Esophagus (tissue), 2 donors: ENCODE measurements at regions not wholly inside any gene's neighbourhood (a gene's known extent, or its start where the extent isn't known, plus 50 kb on each side); places are given as distances from the start of the nearest gene placed in this dataset.

Experiments
- H3K27ac ChIP-seq, 2 donors: one replicate each; pipeline ENCODE4 v1.5.1; 2013; ENCODE audit warnings: low read depth in 2 of 2, mild to moderate bottlenecking in 2 of 2, inconsistent platforms in 1 of 2, low read length in 1 of 2, moderate library complexity in 1 of 2
- H3K27me3 ChIP-seq, 2 donors: one replicate each; pipeline ENCODE4 v1.6.1; 2013; ENCODE audit warnings: low read length in 2 of 2, control low read depth in 1 of 2, mild to moderate bottlenecking in 1 of 2; ENCODE audit not compliant: insufficient read depth in 2 of 2, control insufficient read depth in 1 of 2
- H3K36me3 ChIP-seq, 2 donors: one replicate each; pipeline ENCODE4 v1.6.1; 2013; ENCODE audit warnings: low read length in 1 of 2; ENCODE audit not compliant: control insufficient read depth in 2 of 2, insufficient read depth in 2 of 2
- H3K4me1 ChIP-seq, 2 donors: one replicate each; pipeline ENCODE4 v1.6.1; 2013; ENCODE audit warnings: low read length in 1 of 2; ENCODE audit not compliant: control insufficient read depth in 2 of 2, insufficient read depth in 2 of 2
- H3K4me3 ChIP-seq, 2 donors: one replicate each; pipeline ENCODE4 v1.5.1; 2013; ENCODE audit warnings: low read length in 2 of 2, mild to moderate bottlenecking in 2 of 2, low read depth in 1 of 2, moderate library complexity in 1 of 2
- H3K9me3 ChIP-seq, 2 donors: one replicate each; pipeline ENCODE4 v1.6.1; 2013; ENCODE audit warnings: mild to moderate bottlenecking in 2 of 2, low read depth in 1 of 2, low read length in 1 of 2, moderate library complexity in 1 of 2; ENCODE audit not compliant: control insufficient read depth in 2 of 2, insufficient read depth in 1 of 2
- WGBS, 2 donors: extraction: QIAGEN DNeasy Blood & Tissue Kit; methylation state at CpG; one replicate each; pipeline ENCODE4 v1.1.7; 2013; 5-methylcytosine and 5-hydroxymethylcytosine counted together
- donor health status: healthy with polysubstance abuse.
- donor health status: Bipolar disorder and iron deficiency.

DNA sequence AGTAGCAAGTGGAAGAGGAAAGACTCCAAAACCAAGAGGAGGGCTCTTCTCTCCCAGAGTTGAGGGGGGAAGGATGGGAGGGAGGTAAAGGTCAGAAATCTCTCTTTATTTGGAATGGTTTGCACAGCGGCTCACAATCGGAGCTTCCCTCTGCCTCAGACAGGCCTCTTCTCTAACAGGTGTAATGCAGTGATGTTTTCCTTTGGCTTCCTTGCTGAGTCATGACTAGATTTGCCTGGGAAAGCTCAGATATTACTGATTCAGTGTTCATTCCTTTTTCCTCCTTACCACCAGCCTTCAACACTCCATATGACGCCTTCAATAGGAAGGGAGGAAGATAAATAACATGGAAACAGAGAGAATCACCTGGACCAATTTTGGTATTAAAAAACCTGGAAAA, 136.6 kb downstream of the RNF152 start:
- no peaks in the 10 kb centered on the region for H3K4me1 ChIP-seq
- no peaks in the 10 kb centered on the region for H3K9me3 ChIP-seq
- no peak overlapping the region for H3K4me3 ChIP-seq
- WGBS, 2 donors, result 90% methylated on average over 3 of the region's 3 CpGs
- no peaks in the 10 kb centered on the region for H3K27me3 ChIP-seq
- no peak overlapping the region for H3K27ac ChIP-seq
- no peaks in the 10 kb centered on the region for H3K36me3 ChIP-seq

DNA sequence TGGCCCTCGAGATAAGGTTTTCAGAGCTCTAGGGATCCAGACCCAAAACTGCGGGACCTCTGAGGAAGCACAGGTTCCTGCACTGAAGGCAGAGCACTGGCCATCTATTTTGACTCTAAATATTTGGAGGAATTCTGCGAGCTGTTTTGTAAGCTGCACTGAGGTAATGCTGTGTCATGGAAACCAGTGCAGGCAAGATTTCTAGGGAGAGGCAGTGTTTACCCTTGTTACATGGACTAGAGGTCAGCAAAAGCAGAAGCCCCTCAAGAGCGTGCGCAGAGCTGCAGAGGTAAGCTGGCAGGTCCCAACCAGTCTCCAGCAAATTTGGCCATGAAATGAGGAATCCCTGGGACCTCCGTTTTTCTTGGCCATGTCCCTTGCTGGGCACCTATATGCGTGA, 137.3 kb downstream of the RNF152 start:
- Histone ChIP-seq H3K9me3 (no peaks in the 10 kb centered on the region), H3K36me3 (no peaks in the 10 kb centered on the region), H3K27me3 (no peaks in the 10 kb centered on the region), H3K4me1 (no peaks in the 10 kb centered on the region), H3K4me3 (no peak overlapping the region), H3K27ac (no peak overlapping the region)
- WGBS, 2 donors, result 68 to 82% methylated on average over 7 of the region's 7 CpGs

DNA sequence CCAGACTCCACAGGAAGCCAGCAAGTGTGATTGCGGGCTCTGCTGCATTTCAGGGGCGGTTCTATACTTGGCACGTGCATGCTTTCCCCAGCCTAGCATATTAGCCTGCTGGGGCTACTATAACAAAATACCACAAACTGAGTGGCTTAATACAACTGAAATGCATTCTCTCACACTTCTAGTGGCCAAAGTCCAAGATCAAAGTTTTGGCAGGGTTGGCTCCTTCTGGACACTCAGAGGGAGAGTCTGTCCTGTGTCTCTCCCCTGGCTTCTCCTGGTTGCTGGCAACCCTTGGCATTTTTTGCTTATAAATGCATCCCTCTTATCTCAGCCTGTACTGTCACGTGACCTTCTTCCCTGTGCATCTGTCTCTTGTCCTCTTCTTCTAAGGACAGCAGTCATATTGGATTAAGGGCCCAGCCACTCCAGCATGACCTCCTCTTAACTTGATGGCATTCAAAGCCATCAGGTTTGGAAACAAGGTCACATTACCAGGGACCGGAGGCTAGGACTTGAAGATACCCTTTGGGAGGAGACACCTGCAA, 138.7 kb downstream of the RNF152 start:
- no peaks in the 10 kb centered on the region for H3K4me1 ChIP-seq
- H3K4me3 ChIP-seq, result no peak overlapping the region
- no peaks in the 10 kb centered on the region for H3K36me3 ChIP-seq
- H3K27me3 ChIP-seq, result no peaks in the 10 kb centered on the region
- no peaks in the 10 kb centered on the region for H3K9me3 ChIP-seq
- H3K27ac ChIP-seq, result no peak overlapping the region
- WGBS, 2 donors, result 83 to 88% methylated on average over 5 of the region's 5 CpGs

DNA sequence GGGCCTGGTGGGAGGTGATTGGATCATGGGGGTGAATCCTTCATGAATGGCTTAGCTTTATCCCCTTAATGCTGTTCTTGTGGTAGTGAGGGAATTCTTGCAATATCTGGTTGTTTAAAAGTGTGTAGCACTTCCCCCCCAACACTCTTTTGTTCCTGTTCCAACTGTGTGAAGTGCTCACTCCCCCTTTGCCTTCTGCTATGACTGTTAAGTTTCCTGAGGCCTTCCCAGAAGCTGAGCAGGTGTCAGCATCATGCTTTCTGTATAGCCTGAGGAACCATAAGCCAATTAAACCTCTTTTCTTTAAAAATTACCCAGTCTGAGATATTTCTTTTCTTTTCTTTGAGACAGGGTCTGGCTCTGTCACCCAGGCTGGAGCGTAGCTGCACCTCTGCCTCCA, 139.4 kb downstream of the RNF152 start:
- Histone ChIP-seq H3K27me3 (no peaks in the 10 kb centered on the region), H3K4me3 (no peak overlapping the region), H3K36me3 (no peaks in the 10 kb centered on the region), H3K27ac (no peak overlapping the region), H3K4me1 (no peaks in the 10 kb centered on the region), H3K9me3 (no peaks in the 10 kb centered on the region)
- 86 to 89% methylated on average over 1 of the region's 1 CpG for WGBS, 2 donors

DNA sequence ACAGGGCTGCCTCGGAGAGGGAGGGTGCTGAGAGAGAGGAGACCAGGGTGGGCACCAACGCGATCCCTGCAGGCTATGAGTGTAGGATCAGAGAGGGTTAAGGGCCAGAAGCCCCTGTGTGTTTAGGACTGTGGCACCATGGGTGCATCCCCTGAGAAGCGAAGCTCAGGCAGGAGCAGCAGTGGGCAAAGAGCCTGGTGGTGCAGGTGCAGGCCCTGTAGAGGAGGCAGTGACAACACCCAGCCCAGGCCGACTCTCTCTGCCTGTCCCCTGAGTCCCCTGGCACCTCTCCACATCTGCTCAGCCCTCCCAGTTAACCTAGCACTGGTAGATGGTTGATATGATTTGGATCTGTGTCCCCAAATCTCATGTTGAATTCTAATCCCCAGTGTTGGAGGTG, 139.8 kb downstream of the RNF152 start:
- Histone ChIP-seq H3K4me1 (no peaks in the 10 kb centered on the region), H3K27ac (no peak overlapping the region), H3K4me3 (no peak overlapping the region), H3K36me3 (no peaks in the 10 kb centered on the region), H3K27me3 (no peaks in the 10 kb centered on the region), H3K9me3 (no peaks in the 10 kb centered on the region)
- WGBS, 2 donors, result 77 to 79% methylated on average over 5 of the region's 5 CpGs

DNA sequence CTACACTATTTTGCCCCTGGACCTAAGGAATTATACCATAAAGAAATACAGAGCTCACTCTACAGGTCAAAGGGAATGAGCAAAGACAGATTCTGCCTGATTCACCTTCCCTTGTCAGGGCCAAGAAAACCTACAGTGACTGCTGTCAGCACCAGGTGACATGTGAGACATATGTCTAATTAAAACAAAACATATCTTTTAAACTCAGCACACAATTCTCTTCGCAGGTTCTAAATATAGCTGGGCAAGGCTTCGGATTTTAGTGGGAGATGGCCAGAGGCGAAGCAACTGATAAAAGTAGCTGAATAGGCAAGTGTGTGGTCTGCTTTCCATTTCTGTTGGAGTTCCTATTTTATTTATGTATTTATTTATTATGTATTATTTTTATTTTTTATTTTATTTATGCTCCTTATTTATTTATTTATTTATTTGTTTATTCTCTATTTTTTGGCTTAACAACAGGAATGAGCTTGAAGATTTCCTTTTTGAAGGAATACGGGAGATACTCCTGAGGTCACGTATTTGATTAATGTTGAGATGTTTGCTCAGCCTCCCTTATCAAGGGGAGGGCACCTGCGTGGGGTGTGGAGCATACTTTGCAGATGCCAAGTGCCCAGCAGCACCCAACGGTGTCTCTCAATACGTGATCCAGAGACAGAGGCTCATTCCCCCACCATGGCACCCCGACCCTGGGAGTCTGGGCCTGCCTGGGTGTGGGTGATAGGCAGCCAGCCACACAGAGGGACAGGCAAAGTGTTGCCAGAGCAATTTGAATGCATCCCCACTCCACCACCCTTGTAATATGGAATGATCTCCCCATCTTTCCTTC, 141.8 kb downstream of the RNF152 start:
- 71 to 87% methylated on average over 9 of the region's 9 CpGs for WGBS, 2 donors

DNA sequence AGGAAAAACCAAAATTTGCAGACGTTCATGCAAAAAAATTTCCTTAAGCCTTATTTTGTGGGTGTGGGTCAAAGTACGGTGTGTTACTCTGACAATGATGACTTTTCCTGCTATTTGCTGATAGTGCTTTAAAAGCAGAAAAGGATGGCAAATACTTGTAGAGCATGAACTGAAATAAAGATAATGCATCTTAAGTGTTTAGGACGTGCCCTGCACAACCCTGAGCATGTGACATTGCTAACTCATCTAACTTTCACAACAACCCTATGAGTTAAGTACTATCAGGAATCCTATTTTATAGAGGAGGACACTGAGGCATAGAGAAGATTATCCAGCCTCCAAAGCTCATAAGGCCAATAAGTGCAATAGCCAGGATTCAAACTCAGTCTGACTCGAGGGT, 143.3 kb downstream of the RNF152 start:
- no peaks in the 10 kb centered on the region for H3K27me3 ChIP-seq
- H3K4me1 ChIP-seq, result no peaks in the 10 kb centered on the region
- 76 to 80% methylated on average over 4 of the region's 4 CpGs for WGBS, 2 donors
- H3K36me3 ChIP-seq, result no peaks in the 10 kb centered on the region
- no peaks in the 10 kb centered on the region for H3K9me3 ChIP-seq
- H3K4me3 ChIP-seq, result no peak overlapping the region
- no peak overlapping the region for H3K27ac ChIP-seq

More for the DNA sequence above, 141.8 kb downstream of the RNF152 start:
- H3K27ac ChIP-seq, result no peak overlapping the region
- H3K4me3 ChIP-seq, result no peak overlapping the region
- no peaks in the 10 kb centered on the region for H3K9me3 ChIP-seq
- no peaks in the 10 kb centered on the region for H3K27me3 ChIP-seq
- H3K36me3 ChIP-seq, result no peaks in the 10 kb centered on the region
- H3K4me1 ChIP-seq, result no peaks in the 10 kb centered on the region

DNA sequence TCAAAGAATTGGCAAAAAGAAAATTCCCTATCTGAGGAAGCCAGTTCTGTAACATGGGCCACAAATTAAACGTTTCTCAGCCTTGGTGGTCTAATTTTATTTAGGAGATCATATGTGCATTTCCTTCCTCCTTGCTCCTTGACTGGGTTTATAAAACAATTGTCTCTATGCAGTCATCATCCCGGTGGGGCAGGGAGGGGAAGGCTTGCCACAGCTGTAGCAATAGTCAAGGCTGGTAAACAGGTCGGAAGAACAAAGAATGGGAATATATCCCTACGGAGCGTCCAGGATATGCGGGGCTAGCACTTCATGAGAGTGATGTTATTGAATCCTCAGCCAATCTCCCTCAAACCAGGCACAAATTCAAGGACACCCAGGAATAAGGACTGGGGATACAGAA, 143.8 kb downstream of the RNF152 start:
- no peaks in the 10 kb centered on the region for H3K27me3 ChIP-seq

DNA sequence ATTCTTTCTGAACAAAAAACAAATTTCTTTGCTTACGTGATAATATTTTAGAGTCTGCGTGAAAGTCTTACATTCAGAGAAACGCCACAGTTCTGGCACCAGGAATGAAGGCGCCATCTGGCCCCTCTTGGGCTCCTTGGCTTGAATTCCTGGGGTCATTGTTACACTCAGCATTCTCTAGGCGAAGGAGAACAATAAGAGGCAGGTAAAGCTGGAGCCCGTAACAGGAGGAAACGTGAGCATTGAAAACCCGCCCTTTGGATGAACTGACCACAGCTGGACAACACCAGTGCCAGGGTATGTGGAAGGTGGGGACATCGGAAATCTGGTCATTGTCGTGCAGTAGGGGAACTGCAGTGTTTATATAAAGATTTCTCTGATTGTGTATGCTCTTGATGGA, 144.8 kb downstream of the RNF152 start:
- WGBS, 2 donors, result 71 to 72% methylated on average over 10 of the region's 10 CpGs
- H3K4me3 ChIP-seq, result no peak overlapping the region
- no peaks in the 10 kb centered on the region for H3K36me3 ChIP-seq
- H3K27ac ChIP-seq, result no peak overlapping the region
- no peaks in the 10 kb centered on the region for H3K9me3 ChIP-seq
- no peaks in the 10 kb centered on the region for H3K4me1 ChIP-seq
- no peaks in the 10 kb centered on the region for H3K27me3 ChIP-seq

More for the DNA sequence above, 143.8 kb downstream of the RNF152 start:
- H3K27ac ChIP-seq, result no peak overlapping the region
- 67 to 69% methylated on average over 6 of the region's 6 CpGs for WGBS, 2 donors
- no peak overlapping the region for H3K4me3 ChIP-seq
- H3K4me1 ChIP-seq, result no peaks in the 10 kb centered on the region
- no peaks in the 10 kb centered on the region for H3K9me3 ChIP-seq
- no peaks in the 10 kb centered on the region for H3K36me3 ChIP-seq
